HG03064 (cell line): ENCODE measurements at regions not wholly inside any gene's neighbourhood (a gene's known extent, or its start where the extent isn't known, plus 50 kb on each side); places are given as distances from the start of the nearest gene placed in this dataset.

Experiments
- ATAC-seq: cut with Tn5 transposase; IDR thresholded peaks from one replicate; pipeline ENCODE4 v1.9.1; 2021; ENCODE audit warnings: low read depth; ENCODE audit not compliant: unreplicated experiment

GRCh38 chr17:33806631-33807030, 448.5 kb upstream of the CCL2 start:
- ATAC-seq, result no peak

GRCh38 chr17:33809748-33810147, 445.3 kb upstream of the CCL2 start:
- no peak for ATAC-seq

- no peak for ATAC-seq
Observed at GRCh38 chr17:33811004-33811760, 443.9 kb upstream of the CCL2 start.

GRCh38 chr17:33811984-33812577, 443.0 kb upstream of the CCL2 start:
- no peak for ATAC-seq

GRCh38 chr17:33814852-33815251, 440.2 kb upstream of the CCL2 start:
- ATAC-seq, result no peak

GRCh38 chr17:33816036-33816435, 439.0 kb upstream of the CCL2 start:
- no peak for ATAC-seq

- ATAC-seq, result no peak
Observed at GRCh38 chr17:33816842-33817617, 438.1 kb upstream of the CCL2 start.

GRCh38 chr17:33819539-33819938, 435.5 kb upstream of the CCL2 start:
- no peak for ATAC-seq

GRCh38 chr17:33832262-33832661, 422.8 kb upstream of the CCL2 start:
- no peak for ATAC-seq

GRCh38 chr17:33837281-33837680, 417.8 kb upstream of the CCL2 start:
- no peak for ATAC-seq

GRCh38 chr17:33838281-33838680, 416.8 kb upstream of the CCL2 start:
- ATAC-seq, result no peak

- ATAC-seq, result no peak
Observed at GRCh38 chr17:33847900-33848299, 407.2 kb upstream of the CCL2 start.

- no peak for ATAC-seq
Observed at GRCh38 chr17:33848433-33848832, 406.7 kb upstream of the CCL2 start.

GRCh38 chr17:33854596-33854995, 400.5 kb upstream of the CCL2 start:
- ATAC-seq, result no peak

GRCh38 chr17:33858121-33858520, 397.0 kb upstream of the CCL2 start:
- ATAC-seq, result no peak

- no peak for ATAC-seq
Observed at GRCh38 chr17:33858682-33859081, 396.4 kb upstream of the CCL2 start.

- ATAC-seq, result no peak
Observed at GRCh38 chr17:33862772-33863602, 392.1 kb upstream of the CCL2 start.

GRCh38 chr17:33864758-33865229, 390.3 kb upstream of the CCL2 start:
- ATAC-seq, result no peak

- ATAC-seq, result no peak
Observed at GRCh38 chr17:33868899-33869298, 386.2 kb upstream of the CCL2 start.

GRCh38 chr17:33870936-33871335, 384.1 kb upstream of the CCL2 start:
- ATAC-seq, result no peak
